HG03432 (cell line): ENCODE measurements at regions not wholly inside any gene's neighbourhood (a gene's known extent, or its start where the extent isn't known, plus 50 kb on each side); places are given as distances from the start of the nearest gene placed in this dataset.
"Not testable (repeated sequence)": the region's sequence is repeated elsewhere in the genome, so short reads cannot be mapped to it uniquely, and the experiment has no call there.

Experiments used
- ATAC-seq: cut with Tn5 transposase; IDR thresholded peaks from one replicate; pipeline ENCODE4 v1.9.1; 2021; ENCODE audit warnings: mild to moderate bottlenecking, moderate library complexity; ENCODE audit not compliant: unreplicated experiment

- ATAC-seq: no peak
Observed at GRCh38 chr2:166647935-166648334, 153.9 kb upstream of the SCN7A start.

- no peak for ATAC-seq
Observed at GRCh38 chr2:166643980-166644379, 149.9 kb upstream of the SCN7A start.

- not testable (repeated sequence) for ATAC-seq
Observed at GRCh38 chr2:166641516-166641915, 147.5 kb upstream of the SCN7A start.

GRCh38 chr2:166637051-166637450 lies 143.0 kb upstream of the SCN7A start:
- ATAC-seq: no peak

- ATAC-seq: no peak
Observed at GRCh38 chr2:166634706-166635105, 140.7 kb upstream of the SCN7A start.

GRCh38 chr2:166632616-166633015 lies 138.6 kb upstream of the SCN7A start:
- no peak for ATAC-seq

GRCh38 chr2:166628478-166629136 lies 134.6 kb upstream of the SCN7A start:
- no peak for ATAC-seq

GRCh38 chr2:166627893-166628292 lies 133.8 kb upstream of the SCN7A start:
- no peak for ATAC-seq

GRCh38 chr2:166625670-166626069 lies 131.6 kb upstream of the SCN7A start:
- ATAC-seq: no peak

GRCh38 chr2:166614503-166614902 lies 120.5 kb upstream of the SCN7A start:
- ATAC-seq: no peak

- no peak for ATAC-seq
Observed at GRCh38 chr2:166614029-166614428, 120.0 kb upstream of the SCN7A start.

GRCh38 chr2:166613226-166613625 lies 119.2 kb upstream of the SCN7A start:
- no peak for ATAC-seq

GRCh38 chr2:166612214-166612613 lies 118.2 kb upstream of the SCN7A start:
- ATAC-seq: no peak

- ATAC-seq: no peak
Observed at GRCh38 chr2:166610913-166611305, 116.9 kb upstream of the SCN7A start.

- ATAC-seq: no peak
Observed at GRCh38 chr2:166610180-166610912, 116.3 kb upstream of the SCN7A start.

GRCh38 chr2:166609183-166609959 lies 115.3 kb upstream of the SCN7A start:
- no peak for ATAC-seq

- ATAC-seq: no peak
Observed at GRCh38 chr2:166607880-166608279, 113.8 kb upstream of the SCN7A start.

GRCh38 chr2:166593403-166593802 lies 99.4 kb upstream of the SCN7A start:
- ATAC-seq: no peak

GRCh38 chr2:166592750-166593149 lies 98.7 kb upstream of the SCN7A start:
- ATAC-seq: no peak

GRCh38 chr2:166591226-166591625 lies 97.2 kb upstream of the SCN7A start:
- ATAC-seq: no peak

- ATAC-seq: no peak
Observed at GRCh38 chr2:166573391-166573790, 79.3 kb upstream of the SCN7A start.

GRCh38 chr2:166572937-166573336 lies 78.9 kb upstream of the SCN7A start:
- no peak for ATAC-seq
